HepG2 (cell line): ENCODE measurements at regions not wholly inside any gene's neighbourhood (a gene's known extent, or its start where the extent isn't known, plus 50 kb on each side); places are given as distances from the start of the nearest gene placed in this dataset.

Experiments used
- CTCF ChIP-seq: sonication (generic); formaldehyde crosslinking; IDR thresholded peaks from 2 replicates; pipeline ENCODE4 v1.5.0; 2020; ENCODE audit warnings: mild to moderate bottlenecking, missing genetic modification reagents, moderate library complexity
- FOXO1 ChIP-seq: sonication (generic); formaldehyde crosslinking; IDR thresholded peaks from 2 replicates; pipeline ENCODE4 v1.4.0; 2020; ENCODE audit warnings: missing genetic modification reagents
- SMAD3 ChIP-seq: sonication (generic); formaldehyde crosslinking; IDR thresholded peaks from 2 replicates; pipeline ENCODE4 v1.4.0; 2020; ENCODE audit warnings: missing genetic modification reagents
- SP1 ChIP-seq, 2 experiments: fragments of 450-650 bp in 1 of 2; sonication (generic) in 1 of 2; formaldehyde crosslinking in 1 of 2; IDR thresholded peaks; 2 replicates each; pipeline versions ENCODE4 v1.4.0 to v1.6.1; 2016 to 2020; ENCODE audit warnings: missing genetic modification reagents in 1 of 2
- ZFP1 ChIP-seq: IDR thresholded peaks from 2 replicates; pipeline ENCODE4 v1.6.1; 2016
- TF ChIP-seq, protein P1 (sequence below): sonication (generic); formaldehyde crosslinking; IDR thresholded peaks from 2 replicates; pipeline ENCODE4 v1.8.1; 2022; ENCODE audit warnings: mild to moderate bottlenecking, missing genetic modification reagents

DNA sequence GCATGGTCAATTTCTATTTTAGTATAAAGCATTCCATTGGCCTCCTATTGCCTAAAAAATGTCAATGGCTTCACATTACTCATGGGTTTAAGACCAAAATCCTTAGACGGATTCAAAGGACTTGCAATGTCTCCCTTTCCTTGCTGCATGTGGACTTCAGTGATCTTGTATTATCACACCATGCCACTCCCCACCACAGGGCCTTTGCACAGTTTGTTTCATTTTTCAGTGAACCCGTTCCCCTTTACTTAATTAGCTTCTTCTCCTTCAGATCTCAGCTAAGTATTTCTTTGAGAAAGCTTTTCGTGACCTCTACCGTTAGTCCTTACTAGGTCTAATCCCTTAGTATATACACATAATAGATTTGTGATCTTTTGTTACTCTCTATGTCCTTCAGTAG lies 269.7 kb downstream of the FAM76B start:
- TF ChIP-seq CTCF (CRISPR knock-in tag) = no peak
- no peak for TF ChIP-seq SMAD3
- no peak for TF ChIP-seq SP1 (IDR thresholded peaks at IDR 0.05)
- TF ChIP-seq SP1 (CRISPR knock-in tag; IDR thresholded peaks at IDR 0.05) = no peak
- TF ChIP-seq FOXO1 (CRISPR knock-in tag) = no peak
- TF ChIP-seq, protein P1, sequence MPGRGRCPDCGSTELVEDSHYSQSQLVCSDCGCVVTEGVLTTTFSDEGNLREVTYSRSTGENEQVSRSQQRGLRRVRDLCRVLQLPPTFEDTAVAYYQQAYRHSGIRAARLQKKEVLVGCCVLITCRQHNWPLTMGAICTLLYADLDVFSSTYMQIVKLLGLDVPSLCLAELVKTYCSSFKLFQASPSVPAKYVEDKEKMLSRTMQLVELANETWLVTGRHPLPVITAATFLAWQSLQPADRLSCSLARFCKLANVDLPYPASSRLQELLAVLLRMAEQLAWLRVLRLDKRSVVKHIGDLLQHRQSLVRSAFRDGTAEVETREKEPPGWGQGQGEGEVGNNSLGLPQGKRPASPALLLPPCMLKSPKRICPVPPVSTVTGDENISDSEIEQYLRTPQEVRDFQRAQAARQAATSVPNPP (CRISPR knock-in tag) = no peak
- TF ChIP-seq ZFP1 (CRISPR knock-in tag) = no peak
